GM19043 (cell line): ENCODE measurements at regions not wholly inside any gene's neighbourhood (a gene's known extent, or its start where the extent isn't known, plus 50 kb on each side); places are given as distances from the start of the nearest gene placed in this dataset.

Source experiments
- ATAC-seq: cut with Tn5 transposase; IDR thresholded peaks from one replicate; pipeline ENCODE4 v1.9.1; 2021; ENCODE audit warnings: low read depth; ENCODE audit not compliant: unreplicated experiment

DNA sequence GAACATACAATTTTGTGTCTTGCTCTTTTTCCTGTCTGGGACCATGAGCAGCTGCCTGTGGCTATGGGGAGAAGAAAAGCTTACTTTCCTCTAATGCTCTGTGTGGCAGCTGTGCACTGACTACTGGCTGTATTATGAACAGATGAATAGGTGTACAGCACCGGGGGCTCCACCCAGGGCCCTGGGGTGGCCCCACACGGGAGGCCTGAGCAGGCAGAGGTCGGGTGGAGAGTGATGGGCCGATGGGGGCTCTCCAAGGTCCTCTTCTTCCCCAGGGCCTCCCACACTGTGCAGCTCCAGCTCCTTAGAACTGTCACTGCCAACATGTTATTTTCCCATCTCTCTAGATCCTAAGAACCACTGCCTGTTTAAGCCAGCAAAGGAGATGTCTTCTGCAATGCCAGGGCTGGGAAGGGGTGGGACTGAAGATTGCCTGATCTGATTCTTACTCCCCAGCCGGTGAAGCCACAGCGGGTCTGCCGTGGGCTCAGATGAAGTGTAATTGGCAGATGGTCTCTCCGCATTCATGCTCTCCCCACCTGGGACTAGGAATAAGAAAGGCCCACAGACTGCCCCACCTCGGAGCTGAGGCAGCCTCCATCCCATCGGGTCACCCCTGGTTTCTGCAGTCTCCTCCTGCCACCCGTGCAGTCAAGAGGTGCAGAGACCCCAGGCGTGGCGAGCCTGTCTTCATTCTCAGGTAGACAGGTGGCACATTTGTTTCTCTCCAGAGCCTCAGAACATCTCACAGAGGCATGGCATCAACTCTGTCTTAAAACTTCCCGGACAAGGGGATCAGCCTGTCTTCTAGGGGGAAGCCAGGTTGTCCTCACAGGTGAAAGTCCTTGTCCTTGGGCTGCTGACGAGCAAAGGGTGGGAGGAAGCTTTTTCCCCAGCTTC lies 186.5 kb upstream of the GALNT2 start:
- no peak for ATAC-seq

DNA sequence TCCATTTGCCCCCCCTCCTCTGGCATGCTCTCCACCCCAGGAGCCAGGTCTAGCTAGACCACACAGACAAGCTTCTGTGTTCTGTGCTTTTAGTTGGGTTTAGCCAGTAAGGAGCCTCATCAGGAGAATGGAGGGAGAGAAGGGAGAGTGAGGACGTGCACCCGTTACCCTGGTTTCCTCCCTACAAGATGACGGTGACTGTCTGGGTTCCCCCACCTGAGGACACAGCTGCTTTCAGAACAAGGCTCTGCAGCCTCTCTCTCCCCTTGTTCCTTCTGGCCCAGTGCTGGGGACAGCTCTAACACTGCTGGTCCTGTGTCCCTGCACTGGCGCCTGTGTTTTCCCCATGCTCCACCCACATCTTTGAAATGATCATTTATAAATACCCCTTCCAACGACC lies 184.4 kb upstream of the GALNT2 start:
- no peak for ATAC-seq

DNA sequence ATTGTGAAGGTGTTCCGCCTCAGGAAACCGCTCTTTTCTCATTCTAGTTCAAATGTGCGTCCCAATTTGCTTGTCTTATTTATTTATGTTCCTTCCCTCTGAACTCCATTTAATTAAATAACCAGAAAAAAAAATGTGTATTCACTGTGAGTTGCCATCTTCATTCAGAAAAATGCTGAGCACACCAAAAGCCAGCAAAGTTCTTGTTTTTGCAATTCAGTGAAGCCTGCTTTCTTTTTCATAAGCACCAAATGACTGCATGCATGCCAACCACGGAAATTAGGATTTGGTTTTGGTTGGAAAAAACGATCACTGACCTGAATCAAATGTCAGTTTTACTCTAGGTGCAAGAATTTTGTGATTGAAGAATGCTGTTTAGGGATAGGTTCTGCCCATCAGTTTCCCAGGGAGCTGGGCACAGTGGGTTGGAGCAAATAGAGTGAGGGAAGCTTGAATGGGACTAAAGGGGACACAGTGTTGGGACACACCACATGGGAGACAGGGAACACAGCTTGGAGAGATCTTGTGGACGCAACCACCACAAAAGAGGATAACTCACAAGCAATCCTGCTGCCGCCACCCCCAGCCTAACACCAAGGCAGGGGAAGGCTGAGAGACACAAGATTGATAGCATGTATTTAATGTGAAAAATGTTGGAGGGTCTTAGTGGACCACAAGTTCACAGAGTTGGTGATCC lies 183.4 kb upstream of the GALNT2 start:
- no peak for ATAC-seq

DNA sequence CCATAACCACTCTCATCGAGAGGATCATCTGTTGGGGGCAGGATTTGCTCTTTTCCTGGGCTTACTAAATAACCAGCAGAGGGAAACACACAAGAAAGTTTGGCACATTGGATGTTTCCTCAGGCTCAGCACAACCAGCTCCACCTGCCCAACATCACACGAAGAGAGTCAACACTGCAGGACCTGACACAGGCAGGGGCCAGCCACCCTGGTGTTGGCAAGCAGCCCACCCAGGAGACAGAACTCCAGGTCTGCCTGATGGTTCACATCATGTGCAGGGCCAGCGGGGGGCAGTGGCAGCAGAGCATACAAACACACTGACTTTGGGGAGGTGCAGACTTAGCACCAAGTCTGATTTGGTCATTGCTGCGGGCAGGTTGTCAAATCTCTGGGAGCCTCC lies 182.3 kb upstream of the GALNT2 start:
- ATAC-seq, result no peak

DNA sequence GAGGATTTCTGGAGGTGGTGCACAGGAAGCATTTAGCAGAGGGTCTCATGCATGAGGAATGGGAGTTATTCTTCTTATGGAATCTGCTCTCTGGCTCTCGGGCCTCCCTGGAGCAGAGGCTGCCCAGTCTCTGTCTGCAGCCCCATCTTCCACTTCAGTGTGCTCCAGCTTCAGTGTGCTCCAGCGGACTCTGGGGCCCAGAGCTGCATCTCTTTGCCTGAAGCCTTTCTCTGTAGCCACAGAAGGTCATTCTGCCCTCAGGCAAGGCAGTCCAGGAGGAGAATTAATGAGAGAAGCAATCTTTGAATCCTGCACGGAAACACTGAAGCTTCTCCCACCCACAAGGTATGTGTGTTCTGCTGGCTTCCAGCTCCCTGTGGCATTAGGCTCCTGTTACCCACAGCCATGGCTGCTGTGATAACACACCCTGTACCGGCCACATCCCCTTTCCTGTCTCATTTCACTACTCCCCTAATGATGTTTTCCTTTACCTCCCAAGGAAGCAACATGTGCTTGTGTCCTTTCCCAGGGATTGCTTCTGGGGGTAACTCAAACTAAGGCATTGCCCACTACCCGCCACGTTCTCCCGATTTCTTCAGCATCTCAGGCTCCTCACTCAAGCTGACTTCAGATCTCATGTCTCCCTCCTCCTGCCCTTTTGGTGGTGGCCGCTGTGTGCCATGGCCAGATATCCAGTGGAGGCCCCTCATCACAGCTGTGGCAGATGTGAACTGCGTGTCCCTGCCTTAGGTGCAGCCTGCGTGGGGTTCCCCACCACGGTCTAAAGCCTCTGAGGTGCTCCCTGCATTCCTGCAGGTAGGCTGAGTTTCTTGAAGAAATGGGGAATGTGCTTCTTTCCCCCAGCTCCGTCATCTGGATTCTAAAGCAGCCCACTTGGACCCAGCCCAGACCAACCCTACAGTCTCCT lies 181.2 kb upstream of the GALNT2 start:
- ATAC-seq, result no peak

DNA sequence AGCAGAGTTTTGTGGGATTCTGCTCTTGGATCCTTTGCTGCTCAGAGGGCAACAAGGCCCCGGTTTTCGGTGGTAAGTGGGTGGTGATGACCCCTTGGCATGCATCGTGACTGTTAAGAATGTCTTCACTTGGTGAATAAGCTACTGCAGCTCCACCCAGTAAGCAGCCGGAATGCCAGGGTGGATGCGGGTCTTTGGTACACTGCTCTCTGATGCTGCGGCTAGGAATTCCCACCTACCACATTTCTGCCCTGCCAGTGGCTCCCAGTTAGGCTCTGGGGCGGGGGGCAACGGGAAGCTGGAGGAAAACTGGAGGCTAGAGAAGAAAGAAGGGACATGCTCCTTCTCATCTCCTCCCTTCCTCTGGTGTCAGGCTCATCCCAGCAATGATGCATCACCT lies 180.4 kb upstream of the GALNT2 start:
- no peak for ATAC-seq

DNA sequence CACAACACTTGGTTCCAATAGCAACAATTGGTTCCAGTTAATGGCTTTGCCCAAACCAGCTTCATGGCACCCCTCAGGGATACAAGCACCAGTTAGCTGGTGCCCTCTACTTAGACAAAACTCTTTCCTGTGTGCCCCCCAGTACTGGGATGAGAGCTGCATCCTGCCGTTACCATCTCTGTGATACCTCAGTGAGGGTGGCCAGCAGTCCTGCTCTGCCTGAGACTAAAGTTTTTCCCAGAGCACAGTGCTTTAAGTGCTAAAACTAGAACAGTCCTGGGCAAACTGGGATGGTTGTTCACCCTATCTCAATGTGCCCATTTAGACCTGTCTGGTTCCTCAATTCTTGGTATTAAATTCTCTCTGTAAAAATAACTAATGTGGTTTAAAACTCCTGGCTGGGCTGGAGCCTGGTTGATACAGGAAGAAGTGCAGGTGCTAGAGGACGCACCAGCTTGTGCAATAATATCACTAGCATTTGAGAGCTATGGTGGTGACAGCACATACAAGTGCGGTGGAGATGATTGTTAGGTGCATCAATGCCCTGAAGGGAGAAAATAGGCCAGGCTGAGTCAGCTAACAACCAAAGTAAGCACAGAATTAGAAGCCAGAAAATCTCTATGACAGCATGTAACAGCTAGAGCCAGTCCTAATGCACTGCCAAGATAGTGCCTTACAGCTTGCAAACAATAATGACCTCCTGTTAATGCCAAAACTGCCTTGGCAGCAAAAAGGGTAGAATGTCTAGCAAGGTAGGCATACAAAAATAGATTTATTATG lies 179.8 kb upstream of the GALNT2 start:
- no peak for ATAC-seq

DNA sequence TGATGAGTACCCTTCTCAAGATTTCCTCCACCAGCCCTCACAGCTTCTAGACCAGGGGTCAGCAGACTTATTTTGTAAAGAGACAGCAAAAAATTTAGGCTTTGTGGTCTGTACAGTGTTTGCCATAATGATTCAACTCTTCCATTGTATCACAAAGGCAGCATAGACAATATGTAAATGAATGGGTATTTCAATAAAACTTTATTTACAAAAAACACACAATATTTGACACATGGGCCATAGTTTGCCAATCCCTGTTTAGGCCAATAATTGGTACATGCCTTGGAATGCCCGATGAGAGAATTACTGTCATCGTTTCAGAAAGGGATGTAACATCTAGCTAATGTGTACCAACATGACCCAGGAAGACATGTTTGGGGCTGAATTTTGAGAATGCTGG lies 178.9 kb upstream of the GALNT2 start:
- ATAC-seq, result no peak

DNA sequence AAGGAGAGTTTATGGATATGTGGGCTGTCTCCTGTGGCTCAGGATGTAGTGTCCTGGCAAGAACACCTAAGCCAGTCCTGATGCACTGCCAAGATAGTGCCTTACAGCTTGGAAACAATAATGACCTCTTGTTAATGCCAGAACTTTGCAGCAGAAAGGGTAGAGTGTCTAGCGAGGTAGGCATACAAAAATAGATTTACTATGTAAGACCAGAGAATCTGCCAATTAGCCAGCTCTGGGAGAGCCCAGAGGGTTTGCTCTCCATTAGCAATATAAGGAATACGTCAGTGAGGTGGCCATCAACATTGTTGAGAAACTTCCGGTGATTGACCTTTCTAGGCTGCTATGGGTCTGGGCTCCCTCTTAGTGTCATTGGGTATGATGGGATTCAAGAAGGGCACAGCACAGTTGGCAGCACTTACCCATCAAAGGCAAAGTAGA lies 178.5 kb upstream of the GALNT2 start:
- no peak for ATAC-seq

DNA sequence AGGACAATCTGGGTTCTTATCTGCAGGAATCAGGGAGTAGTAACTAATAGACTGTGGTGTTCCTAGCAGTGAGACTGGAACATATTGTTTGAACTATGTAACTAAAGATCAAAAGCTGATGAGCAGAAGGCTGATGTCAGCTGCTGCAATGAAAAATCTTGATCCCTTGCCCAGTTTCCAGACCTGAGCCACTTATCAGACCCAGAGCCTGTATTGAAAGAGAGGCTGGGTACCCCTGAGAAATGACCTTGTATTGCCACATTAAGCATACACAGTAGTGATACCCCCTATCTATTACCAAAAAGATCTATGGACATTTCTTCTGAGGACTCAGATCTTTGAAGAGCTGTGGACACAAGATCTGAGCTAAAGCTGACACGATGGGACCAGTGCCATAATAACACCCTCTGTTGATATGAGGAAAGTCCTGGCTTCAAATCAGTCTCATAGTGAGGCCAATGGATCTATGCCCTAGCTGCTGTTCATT lies 178.0 kb upstream of the GALNT2 start:
- ATAC-seq, result no peak

DNA sequence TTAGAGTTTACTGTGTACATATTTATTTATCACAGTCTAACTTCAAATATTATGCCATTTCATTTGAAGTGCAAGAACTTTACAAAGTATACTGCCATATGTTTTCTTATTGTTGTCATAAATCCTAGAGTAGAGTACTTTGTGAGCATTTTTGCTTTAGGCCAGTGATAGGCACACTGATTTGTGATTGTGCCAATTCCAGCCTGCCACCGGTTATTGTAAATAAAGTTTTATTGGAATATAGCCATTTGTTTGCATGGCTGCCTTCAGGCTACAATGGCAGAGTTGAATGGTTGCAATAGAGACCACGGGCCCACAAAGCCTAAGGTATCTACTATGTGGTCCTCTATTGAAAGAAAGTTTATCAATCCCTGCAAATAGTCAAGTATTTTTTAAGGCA lies 175.8 kb upstream of the GALNT2 start:
- ATAC-seq, result no peak

DNA sequence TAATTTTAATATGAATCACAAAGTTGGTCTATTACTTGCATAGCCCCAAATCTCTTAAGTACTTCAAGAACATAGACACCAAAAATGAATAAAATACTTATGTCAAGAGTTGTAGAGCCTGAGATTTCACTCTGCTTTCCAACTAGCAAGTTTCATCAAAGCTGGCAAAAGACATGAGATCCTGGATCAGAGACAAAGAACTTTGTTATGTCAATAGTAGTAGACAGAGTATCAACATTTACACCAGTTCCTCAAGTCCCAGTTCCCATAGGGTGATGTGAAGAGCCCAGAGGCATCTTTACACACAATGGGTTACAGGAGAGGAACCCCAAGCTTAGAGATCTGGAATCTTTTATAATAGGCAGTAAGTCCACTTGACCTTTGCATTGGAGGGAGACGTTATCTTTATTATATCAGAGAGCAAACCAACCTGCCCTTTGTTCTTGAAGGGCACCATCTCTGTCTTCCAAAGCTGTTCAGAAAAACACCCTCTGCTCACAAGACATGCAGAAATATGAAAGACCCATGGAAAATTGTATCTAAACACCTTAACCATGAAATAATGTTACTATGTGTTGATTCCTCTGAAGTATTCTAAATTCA lies 174.4 kb upstream of the GALNT2 start:
- no peak for ATAC-seq

DNA sequence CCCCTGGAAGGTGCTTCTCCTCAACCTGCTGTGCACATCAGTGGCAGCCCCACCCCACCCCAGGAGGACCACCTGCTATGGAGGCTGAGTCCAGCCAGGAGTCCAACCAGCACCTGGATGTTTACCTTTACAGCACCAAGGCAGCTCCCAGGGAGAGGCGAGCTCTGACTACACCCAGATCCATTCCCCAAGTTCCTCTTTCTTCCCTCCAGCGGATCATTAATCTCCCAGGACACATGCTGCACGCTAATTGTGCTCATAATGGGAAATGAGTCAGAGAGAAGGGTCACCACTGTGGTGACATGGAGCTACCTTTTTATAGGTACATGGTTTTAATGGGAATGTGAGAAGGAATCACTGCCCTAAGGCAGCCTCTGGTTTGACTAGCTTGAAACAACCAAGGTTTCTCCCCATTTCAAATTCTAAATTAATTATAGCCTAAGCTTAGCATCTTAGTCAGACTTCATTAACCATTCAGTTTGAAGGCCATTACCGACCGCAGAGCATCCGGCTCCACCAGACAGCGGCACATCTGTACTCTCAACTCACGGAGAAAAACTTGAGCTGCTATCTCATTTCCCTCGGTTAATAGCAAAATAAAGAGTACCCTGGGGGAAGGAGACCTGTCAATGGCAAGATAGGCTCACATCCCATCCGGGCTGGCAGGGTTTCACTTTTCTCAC lies 173.1 kb upstream of the GALNT2 start:
- no peak for ATAC-seq

DNA sequence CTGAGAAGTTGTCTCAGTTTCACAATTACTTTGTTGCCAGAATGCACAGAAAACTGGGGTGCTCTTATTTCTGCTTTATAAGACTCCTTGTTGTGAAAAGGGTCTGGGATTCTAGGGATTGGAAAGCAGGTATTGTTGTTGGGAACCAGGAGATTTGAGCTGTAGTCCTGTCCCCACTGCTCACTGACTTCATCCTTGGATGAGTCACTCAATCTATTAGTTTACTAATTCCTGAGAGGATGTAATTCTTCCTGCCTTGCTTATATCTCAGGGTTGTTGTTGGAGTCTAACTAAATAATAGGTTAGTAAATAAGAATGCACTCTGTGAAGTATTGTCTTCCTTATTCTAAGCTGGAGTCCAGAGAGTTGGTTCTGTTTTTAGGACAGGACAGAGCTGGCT lies 172.5 kb upstream of the GALNT2 start:
- no peak for ATAC-seq

DNA sequence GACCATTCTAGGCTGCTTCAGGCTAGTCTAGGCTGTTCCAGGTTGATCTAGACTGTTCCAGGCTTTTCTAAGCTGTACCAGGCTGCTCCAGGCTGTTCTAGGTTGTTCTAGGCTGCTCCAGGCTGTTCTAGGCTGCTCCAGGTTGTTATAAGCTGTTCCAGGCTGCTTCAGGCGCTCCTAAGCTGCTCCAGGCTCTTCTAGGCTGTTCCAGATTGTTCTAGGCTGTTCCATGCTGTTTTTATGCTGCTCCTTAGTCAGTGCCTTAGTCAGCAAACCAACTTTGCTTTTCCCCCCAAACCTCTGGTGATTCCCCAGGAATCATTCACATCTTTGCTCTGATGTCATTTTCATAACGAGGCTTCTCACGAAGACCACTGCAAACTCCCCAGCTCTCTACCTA lies 171.4 kb upstream of the GALNT2 start:
- ATAC-seq, result no peak

DNA sequence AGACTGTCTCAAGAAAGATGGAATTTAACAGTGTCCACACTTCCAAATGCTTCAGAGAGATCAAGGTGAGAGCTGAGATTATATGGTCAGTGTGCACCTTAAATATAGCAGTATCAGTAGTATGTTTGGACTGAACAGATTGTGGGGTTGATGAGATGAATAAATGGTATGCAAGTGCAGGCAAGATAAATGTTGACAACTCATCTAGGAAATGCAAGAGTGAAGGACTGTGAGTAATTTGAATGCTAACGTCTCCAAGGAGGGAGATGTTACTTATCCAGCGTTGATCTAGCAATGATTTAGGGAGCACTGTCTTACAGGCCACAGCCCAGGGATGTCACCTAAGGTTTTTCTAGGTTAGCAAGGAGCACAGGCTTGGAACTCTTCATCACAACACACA lies 170.7 kb upstream of the GALNT2 start:
- ATAC-seq, result no peak

DNA sequence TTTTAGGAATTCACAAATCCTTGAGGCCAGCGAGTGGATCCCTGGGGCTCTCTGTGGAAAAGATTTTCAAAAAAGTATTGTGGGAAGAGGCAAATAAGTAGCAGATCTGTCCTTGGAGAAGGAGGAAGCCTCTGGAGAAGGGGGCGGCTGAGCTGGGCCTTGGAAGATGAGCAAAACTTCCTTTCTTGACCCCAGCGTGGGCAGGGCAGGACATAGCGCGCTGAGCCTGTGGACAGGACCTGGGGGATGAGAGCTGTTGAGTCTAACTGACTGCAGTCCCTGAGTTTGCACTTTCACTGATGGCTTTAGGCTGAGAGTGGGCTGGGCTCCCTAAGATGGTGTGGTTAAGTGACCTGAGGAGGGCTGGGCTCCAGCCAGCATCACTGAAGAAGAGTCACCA lies 170.2 kb upstream of the GALNT2 start:
- no peak for ATAC-seq

DNA sequence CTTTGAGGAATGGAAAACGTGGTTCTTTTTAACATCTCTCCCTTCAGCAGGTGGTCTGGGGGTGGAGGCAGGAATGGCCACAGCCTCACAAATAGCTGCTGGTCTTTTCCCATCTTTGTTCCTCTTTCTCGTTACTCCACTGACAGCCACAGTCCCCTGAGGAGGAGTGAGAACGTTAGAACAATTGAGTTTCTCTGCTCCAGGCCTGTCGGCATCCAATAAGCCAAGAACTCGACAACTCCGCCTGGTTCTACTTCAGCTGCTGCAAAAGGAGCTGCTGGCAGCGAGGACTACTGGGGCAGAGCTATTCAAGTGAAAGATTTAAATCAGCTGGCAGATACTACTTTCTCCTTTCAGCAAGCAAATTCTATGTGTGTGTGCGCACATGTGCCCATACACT lies 169.5 kb upstream of the GALNT2 start:
- ATAC-seq, result no peak

DNA sequence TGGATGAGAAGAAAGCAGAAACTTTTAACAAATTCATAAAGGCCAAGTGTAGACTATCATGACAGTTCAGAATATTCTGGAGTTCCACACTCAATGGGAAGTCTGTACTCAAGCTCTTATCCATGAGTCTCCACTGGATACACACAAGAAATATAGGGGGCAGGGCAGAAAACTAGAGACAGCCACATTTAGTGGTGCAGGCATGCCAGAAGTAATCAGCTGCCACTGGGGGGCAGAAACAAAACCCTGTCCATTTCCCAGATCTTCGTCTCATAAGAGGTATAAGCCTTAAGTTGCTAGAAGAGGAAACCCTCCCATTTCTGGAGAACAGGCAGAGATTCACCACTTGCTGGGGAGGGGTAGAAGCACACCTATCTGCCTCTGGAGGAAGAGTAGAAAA lies 166.8 kb upstream of the GALNT2 start:
- no peak for ATAC-seq
